ENCODE measurements at regions not wholly inside any gene's neighbourhood (a gene's known extent, or its start where the extent isn't known, plus 50 kb on each side); places are given as distances from the start of the nearest gene placed in this dataset.
A peak's percentile ranks its signal among the peaks of the same experiment; 100 is the strongest.

DNA sequence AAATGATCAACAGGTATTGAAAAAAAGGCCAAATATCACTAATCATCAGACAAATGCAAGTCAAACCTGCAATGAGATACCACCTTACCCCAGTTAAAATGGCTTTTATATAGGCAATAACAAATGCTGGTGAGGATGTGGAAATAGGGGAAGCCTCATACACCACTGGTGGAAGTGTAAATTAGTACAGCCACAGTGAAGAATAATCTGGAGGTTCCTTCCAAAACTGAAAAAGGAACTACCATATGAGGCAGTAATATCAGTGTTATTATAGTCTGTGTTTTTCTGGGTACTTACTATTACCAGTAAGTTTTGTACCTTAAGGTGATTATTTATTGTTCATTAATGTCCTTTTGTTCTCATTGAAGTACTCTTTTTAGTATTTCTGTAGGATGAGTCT lies 201.3 kb downstream of the MRPL39 start:
- Mint-ChIP-seq H3K4me3 (no peak overlapping the region), H3K27ac (no peak overlapping the region), H3K27me3 (no peaks in the 10 kb centered on the region), H3K36me3 (ENCODE audit: low read depth) (peaks cover 3% of the 10 kb centered on the region), H3K4me1 (peaks cover 11% of the 10 kb centered on the region), H3K9me3 (peaks cover 10% of the 10 kb centered on the region)
- intact Hi-C loops (cut with micrococcal nuclease) = no loop called here
- DNase-seq = no peak

DNA sequence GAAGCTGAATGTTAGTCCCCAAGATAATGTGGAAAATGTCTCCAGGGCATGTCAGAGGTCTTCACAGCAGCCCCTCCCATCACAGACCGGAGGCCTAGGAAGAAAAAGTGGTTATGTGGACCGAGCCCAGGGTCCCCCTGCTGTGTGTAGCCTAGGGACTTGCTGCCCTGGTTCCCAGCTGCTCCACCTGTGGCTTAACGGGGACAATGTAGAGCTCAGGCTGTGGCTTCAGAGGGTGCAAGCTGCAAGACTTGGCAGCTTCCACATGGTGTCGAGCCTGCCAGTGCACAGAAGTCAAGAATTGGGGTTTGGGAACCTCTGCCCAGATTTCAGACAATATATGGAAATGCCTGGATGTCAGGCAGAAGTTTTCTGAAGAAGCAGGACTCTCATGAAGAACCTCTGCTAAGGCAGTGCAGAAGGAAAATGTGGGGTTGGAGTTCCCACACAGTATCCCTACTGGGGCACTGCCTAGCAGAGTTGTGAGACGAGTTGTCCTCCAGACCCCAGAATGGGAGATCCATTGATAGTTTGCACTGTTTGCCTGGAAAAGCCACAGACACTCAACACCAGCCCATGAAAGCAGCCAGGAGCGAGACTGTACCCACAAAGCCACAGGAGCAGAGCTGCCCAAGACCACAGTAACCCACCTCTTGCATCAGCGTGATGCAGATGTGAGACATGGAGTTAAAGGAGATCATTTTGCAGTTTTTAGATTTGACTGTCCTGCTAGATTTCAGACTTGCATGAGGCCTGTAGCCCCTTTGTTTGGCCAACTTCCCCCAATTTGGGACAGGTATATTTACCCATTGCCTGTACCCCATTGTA lies 204.9 kb downstream of the MRPL39 start:
- Mint-ChIP-seq H3K27me3 (no peaks in the 10 kb centered on the region), H3K27ac (no peak overlapping the region), H3K9me3 (peaks cover 10% of the 10 kb centered on the region), H3K36me3 (ENCODE audit: low read depth) (peaks cover 3% of the 10 kb centered on the region), H3K4me3 (no peak overlapping the region), H3K4me1 (peaks cover 14% of the 10 kb centered on the region)
- intact Hi-C loops (cut with micrococcal nuclease) = loop anchor here (2.0 kb wide), 1 partner anchor 16 kb away; no protein-coding TSS in a partner anchor
- DNase-seq = no peak

GRCh38 chr21:25400427-25400826 lies 206.9 kb downstream of the MRPL39 start:
- Mint-ChIP-seq H3K27ac (no peak overlapping the region), H3K4me1 (peaks cover 24% of the 10 kb centered on the region), H3K9me3 (peaks cover 10% of the 10 kb centered on the region), H3K36me3 (ENCODE audit: low read depth) (peaks cover 3% of the 10 kb centered on the region), H3K4me3 (no peak overlapping the region), H3K27me3 (no peaks in the 10 kb centered on the region)
- DNase-seq = no peak
- intact Hi-C loops (cut with micrococcal nuclease) = no loop called here

DNA sequence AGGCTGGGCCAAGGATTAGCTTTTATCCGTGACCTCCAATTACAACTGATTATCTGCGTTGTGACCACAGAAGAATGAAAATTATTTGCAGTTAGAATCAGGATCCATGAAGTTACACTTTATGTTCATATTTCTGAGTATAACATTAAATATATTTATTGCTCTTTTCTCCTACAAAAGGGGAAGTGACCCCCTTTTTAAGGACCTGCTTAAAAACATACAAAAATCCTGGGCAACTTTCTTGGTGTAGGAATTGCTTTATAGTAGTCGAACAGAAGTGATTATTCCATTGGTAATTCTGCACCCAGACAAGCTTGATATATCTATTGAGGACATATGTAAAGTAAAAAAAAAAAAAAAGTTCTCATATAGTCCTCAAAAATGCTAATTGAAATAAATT lies 208.7 kb downstream of the MRPL39 start:
- Mint-ChIP-seq H3K27me3 (no peaks in the 10 kb centered on the region), H3K36me3 (ENCODE audit: low read depth) (peaks cover 3% of the 10 kb centered on the region), H3K9me3 (peaks cover 9% of the 10 kb centered on the region), H3K4me1 (peaks cover 28% of the 10 kb centered on the region), H3K4me3 (no peak overlapping the region), H3K27ac (no peak overlapping the region)
- DNase-seq = no peak
- intact Hi-C loops (cut with micrococcal nuclease) = no loop called here

- DNase-seq = peak; percentile 84
- peak overlapping the region; percentile 49 for H3K4me3 Mint-ChIP-seq
- H3K27me3 Mint-ChIP-seq = peaks cover 2% of the 10 kb centered on the region
- no peaks in the 10 kb centered on the region for H3K36me3 Mint-ChIP-seq (ENCODE audit: low read depth)
- peak overlapping the region; percentile 86 for H3K27ac Mint-ChIP-seq
- peaks cover 23% of the 10 kb centered on the region for H3K4me1 Mint-ChIP-seq
- H3K9me3 Mint-ChIP-seq = no peaks in the 10 kb centered on the region
- intact Hi-C loops (cut with micrococcal nuclease) = loop anchor here (1.0 kb wide), 11 partner anchors 25 to 182 kb away; no protein-coding TSS in a partner anchor
These were observed 211.1 kb downstream of the MRPL39 start for GRCh38 chr21:25396135-25396711.

DNA sequence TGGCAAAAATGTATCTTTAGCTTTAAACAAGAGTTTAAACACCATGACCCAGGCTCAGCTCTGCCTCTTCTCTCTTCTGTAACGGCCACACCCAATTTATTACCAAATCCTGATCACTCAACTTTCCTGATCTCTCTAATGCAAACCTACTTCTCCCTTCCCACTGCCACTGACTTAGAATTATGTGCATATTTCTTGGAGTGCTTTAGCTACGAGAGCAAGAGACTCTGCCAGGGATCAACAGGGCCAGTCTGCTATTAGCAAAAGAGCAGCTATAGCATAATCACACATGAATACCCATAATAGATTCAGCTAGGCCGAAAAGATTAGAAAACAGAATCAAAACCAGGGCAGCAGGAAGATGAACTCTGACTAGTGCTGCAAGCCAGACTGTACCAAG lies 215.5 kb downstream of the MRPL39 start:
- Mint-ChIP-seq H3K9me3 (no peaks in the 10 kb centered on the region), H3K27ac (no peak overlapping the region), H3K4me1 (peaks cover 22% of the 10 kb centered on the region), H3K36me3 (ENCODE audit: low read depth) (no peaks in the 10 kb centered on the region), H3K4me3 (no peak overlapping the region), H3K27me3 (peaks cover 4% of the 10 kb centered on the region)
- no peak for DNase-seq
- intact Hi-C loops (cut with micrococcal nuclease) = no loop called here

DNA sequence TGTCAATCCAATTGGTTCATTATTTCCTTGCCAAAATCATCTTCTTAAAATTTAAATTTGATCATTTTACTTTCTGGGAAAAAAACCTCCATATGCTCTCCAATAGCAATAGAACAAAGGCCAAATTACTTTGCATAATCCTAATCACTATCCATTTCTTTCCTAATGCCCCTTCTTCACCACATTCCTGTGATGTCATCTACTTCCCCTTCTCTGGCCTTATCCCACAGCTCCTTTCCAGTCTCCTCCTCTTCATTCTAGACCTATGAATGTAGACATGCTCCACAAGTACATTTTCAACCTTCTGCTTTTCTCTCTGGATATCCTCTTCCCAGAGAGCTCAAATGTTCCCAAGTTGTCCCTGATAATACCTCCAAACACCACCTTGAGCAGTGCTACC lies 216.6 kb downstream of the MRPL39 start:
- DNase-seq = no peak
- H3K4me1 Mint-ChIP-seq = peaks cover 17% of the 10 kb centered on the region
- no peak overlapping the region for H3K27ac Mint-ChIP-seq
- H3K27me3 Mint-ChIP-seq = peaks cover 4% of the 10 kb centered on the region
- no peaks in the 10 kb centered on the region for H3K9me3 Mint-ChIP-seq
- H3K36me3 Mint-ChIP-seq (ENCODE audit: low read depth) = no peaks in the 10 kb centered on the region
- no peak overlapping the region for H3K4me3 Mint-ChIP-seq
- intact Hi-C loops (cut with micrococcal nuclease) = no loop called here

DNA sequence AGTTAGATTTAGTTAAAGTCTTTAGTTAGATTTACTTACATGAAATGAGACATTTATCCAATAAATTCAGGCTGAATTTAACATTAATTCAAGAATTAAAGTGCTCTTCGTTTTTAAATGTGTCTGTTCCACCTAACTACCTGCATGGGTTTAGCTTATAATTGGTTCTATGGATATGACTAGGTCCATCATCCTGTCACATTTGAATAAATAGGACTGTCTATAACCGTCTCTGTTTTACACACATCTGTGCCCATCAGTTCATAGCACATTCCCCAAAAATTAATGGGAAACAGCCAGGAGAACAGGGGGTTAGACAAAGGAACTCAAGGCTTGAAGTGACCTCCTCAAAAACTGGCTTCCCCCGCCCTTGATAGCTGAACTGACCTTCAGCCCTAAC lies 219.6 kb downstream of the MRPL39 start:
- intact Hi-C loops (cut with micrococcal nuclease) = loop anchor here (5.0 to 10.0 kb wide), 3 partner anchors 490 to 1533 kb away; no protein-coding TSS in a partner anchor
- Mint-ChIP-seq H3K27ac (no peak overlapping the region), H3K4me1 (peaks cover 15% of the 10 kb centered on the region), H3K36me3 (ENCODE audit: low read depth) (no peaks in the 10 kb centered on the region), H3K4me3 (no peak overlapping the region), H3K27me3 (peaks cover 3% of the 10 kb centered on the region), H3K9me3 (no peaks in the 10 kb centered on the region)
- no peak for DNase-seq

DNA sequence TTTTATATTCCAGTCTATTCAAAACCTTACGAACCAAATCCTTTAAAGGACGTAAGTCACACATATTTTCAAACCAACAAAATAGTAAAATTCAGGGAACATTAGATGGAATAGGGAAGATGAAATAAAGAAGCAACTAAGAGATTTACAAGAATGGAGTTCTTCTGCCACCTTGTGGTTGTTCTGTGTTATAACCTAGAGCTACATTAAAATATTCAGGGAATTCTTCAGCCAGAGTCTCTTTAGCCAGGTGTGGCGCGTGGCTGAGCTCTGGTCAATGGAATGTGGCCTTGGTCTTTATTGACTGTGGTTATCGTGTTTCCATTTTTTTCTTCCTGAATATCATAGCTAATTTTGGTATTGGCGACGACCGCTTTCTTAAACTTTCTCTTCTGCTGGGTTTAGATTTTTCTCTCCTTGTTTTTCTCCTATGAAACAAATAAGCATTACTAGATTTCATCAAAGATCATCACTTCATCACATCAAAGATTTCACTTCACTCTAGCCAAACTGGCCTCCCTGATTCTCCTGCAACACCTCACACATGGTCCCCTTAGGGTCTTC lies 221.3 kb downstream of the MRPL39 start:
- no peak for DNase-seq
- H3K4me3 Mint-ChIP-seq = no peak overlapping the region
- peak overlapping the region; percentile 43 for H3K27ac Mint-ChIP-seq
- H3K9me3 Mint-ChIP-seq = no peaks in the 10 kb centered on the region
- intact Hi-C loops (cut with micrococcal nuclease) = loop anchor here (1.0 to 10.0 kb wide), 5 partner anchors 36 to 1531 kb away; no protein-coding TSS in a partner anchor
- H3K27me3 Mint-ChIP-seq = peaks cover 6% of the 10 kb centered on the region
- H3K36me3 Mint-ChIP-seq (ENCODE audit: low read depth) = no peaks in the 10 kb centered on the region
- peaks cover 13% of the 10 kb centered on the region for H3K4me1 Mint-ChIP-seq

- no peaks in the 10 kb centered on the region for H3K36me3 Mint-ChIP-seq (ENCODE audit: low read depth)
- intact Hi-C loops (cut with micrococcal nuclease) = loop anchor here (5.0 to 10.0 kb wide), 3 partner anchors 488 to 1531 kb away; no protein-coding TSS in a partner anchor
- no peak overlapping the region for H3K27ac Mint-ChIP-seq
- H3K4me3 Mint-ChIP-seq = no peak overlapping the region
- H3K9me3 Mint-ChIP-seq = no peaks in the 10 kb centered on the region
- H3K4me1 Mint-ChIP-seq = peaks cover 13% of the 10 kb centered on the region
- peaks cover 6% of the 10 kb centered on the region for H3K27me3 Mint-ChIP-seq
- DNase-seq = no peak
These were observed 221.9 kb downstream of the MRPL39 start for GRCh38 chr21:25385341-25385740.

GRCh38 chr21:25384782-25385181 lies 222.5 kb downstream of the MRPL39 start:
- no peaks in the 10 kb centered on the region for H3K9me3 Mint-ChIP-seq
- H3K4me1 Mint-ChIP-seq = peaks cover 10% of the 10 kb centered on the region
- no peak for DNase-seq
- no peaks in the 10 kb centered on the region for H3K36me3 Mint-ChIP-seq (ENCODE audit: low read depth)
- no peak overlapping the region for H3K4me3 Mint-ChIP-seq
- intact Hi-C loops (cut with micrococcal nuclease) = loop anchor here (5.0 to 10.0 kb wide), 3 partner anchors 487 to 1530 kb away; no protein-coding TSS in a partner anchor
- no peak overlapping the region for H3K27ac Mint-ChIP-seq
- H3K27me3 Mint-ChIP-seq = peaks cover 7% of the 10 kb centered on the region

GRCh38 chr21:25383545-25383944 lies 223.7 kb downstream of the MRPL39 start:
- no peak overlapping the region for H3K4me3 Mint-ChIP-seq
- peaks cover 5% of the 10 kb centered on the region for H3K27me3 Mint-ChIP-seq
- no peaks in the 10 kb centered on the region for H3K9me3 Mint-ChIP-seq

DNA sequence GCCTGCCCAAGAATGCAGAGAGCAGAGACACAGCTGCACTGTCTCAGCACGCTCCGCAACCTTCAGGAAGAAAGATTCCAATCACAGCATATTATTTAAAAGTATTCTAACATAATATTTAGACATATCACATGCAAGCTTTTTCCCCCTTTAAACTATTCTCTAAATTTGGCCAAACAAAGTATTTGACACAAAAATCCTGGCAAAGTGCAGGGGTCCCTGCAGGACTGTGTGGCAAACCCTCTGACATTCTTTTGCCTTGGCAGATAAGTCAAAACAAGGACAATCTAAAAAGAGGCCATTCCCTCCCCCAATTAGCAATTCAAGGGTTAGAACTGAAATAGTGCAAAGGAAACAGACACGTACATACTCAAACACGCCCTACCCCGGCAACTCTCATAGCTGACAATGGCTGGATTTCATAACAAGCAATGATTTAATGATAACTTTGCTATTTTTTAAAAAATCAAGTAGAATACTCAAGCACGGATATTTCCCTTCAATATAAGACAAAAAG lies 225.3 kb downstream of the MRPL39 start:
- intact Hi-C loops (cut with micrococcal nuclease) = loop anchor here (10.0 kb wide), 1 partner anchor 1527 kb away; no protein-coding TSS in a partner anchor
- peaks cover 5% of the 10 kb centered on the region for H3K27me3 Mint-ChIP-seq
- H3K4me3 Mint-ChIP-seq = no peak overlapping the region
- H3K36me3 Mint-ChIP-seq (ENCODE audit: low read depth) = no peaks in the 10 kb centered on the region
- H3K9me3 Mint-ChIP-seq = no peaks in the 10 kb centered on the region
- peaks cover 11% of the 10 kb centered on the region for H3K4me1 Mint-ChIP-seq
- no peak for DNase-seq
- no peak overlapping the region for H3K27ac Mint-ChIP-seq

More at GRCh38 chr21:25383545-25383944, 223.7 kb downstream of the MRPL39 start:
- Mint-ChIP-seq H3K36me3 (ENCODE audit: low read depth) (no peaks in the 10 kb centered on the region), H3K27ac (no peak overlapping the region), H3K4me1 (peaks cover 7% of the 10 kb centered on the region)
- intact Hi-C loops (cut with micrococcal nuclease) = loop anchor here (10.0 kb wide), 1 partner anchor 1529 kb away; no protein-coding TSS in a partner anchor
- no peak for DNase-seq

GRCh38 chr21:25375675-25376074 lies 231.6 kb downstream of the MRPL39 start:
- peaks cover 8% of the 10 kb centered on the region for H3K4me1 Mint-ChIP-seq
- no peak overlapping the region for H3K4me3 Mint-ChIP-seq
- no peaks in the 10 kb centered on the region for H3K9me3 Mint-ChIP-seq
- peaks cover 10% of the 10 kb centered on the region for H3K27me3 Mint-ChIP-seq
- no peak for DNase-seq
- intact Hi-C loops (cut with micrococcal nuclease) = no loop called here
- no peaks in the 10 kb centered on the region for H3K36me3 Mint-ChIP-seq (ENCODE audit: low read depth)
- H3K27ac Mint-ChIP-seq = no peak overlapping the region

Measured in activated CD4-positive, alpha-beta T cell treated with anti-CD3 and anti-CD28 coated beads, Interleukin-2, amount 10 ng/mL, durations not matched to agents 24 days and 14 days (primary cell).